ENCODE measurements at regions not wholly inside any gene's neighbourhood (a gene's known extent, or its start where the extent isn't known, plus 50 kb on each side); places are given as distances from the start of the nearest gene placed in this dataset.

GRCh38 chr11:123273616-123274015 is 78.6 kb upstream of the CLMP start:
- DNase-seq (ENCODE audit: low read depth in 1 of 2, low spot score in 1 of 2), result no peak
- CTCF ChIA-PET, result interaction anchor here (1.1 to 1.3 kb wide), 2 partner anchors 12 to 28 kb away, joined by 4 read pairs; no protein-coding TSS in a partner anchor
- no peak for ATAC-seq
- no peak for FAIRE-seq
- POLR2A ChIA-PET, result no interaction called here
- H3K27ac ChIP-seq, result no peak overlapping the region
- no peaks in the 10 kb centered on the region for H3K4me1 ChIP-seq
- WGBS (ENCODE audit: missing lambda C conversion rate), result 35% methylated on average over 2 of the region's 2 CpGs
- TF ChIP-seq JUNB (IDR thresholded peaks at IDR 0.05), result no peak
- no peak for TF ChIP-seq BHLHE40 (IDR thresholded peaks at IDR 0.05; ENCODE audit: low read depth, low read length)
- TF ChIP-seq RAD21 (conservative IDR thresholded peaks at IDR 0.05 in 1 of 2, IDR thresholded peaks at IDR 0.05 in 1 of 2), result no peak
- TF ChIP-seq, protein P1, sequence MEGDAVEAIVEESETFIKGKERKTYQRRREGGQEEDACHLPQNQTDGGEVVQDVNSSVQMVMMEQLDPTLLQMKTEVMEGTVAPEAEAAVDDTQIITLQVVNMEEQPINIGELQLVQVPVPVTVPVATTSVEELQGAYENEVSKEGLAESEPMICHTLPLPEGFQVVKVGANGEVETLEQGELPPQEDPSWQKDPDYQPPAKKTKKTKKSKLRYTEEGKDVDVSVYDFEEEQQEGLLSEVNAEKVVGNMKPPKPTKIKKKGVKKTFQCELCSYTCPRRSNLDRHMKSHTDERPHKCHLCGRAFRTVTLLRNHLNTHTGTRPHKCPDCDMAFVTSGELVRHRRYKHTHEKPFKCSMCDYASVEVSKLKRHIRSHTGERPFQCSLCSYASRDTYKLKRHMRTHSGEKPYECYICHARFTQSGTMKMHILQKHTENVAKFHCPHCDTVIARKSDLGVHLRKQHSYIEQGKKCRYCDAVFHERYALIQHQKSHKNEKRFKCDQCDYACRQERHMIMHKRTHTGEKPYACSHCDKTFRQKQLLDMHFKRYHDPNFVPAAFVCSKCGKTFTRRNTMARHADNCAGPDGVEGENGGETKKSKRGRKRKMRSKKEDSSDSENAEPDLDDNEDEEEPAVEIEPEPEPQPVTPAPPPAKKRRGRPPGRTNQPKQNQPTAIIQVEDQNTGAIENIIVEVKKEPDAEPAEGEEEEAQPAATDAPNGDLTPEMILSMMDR (IDR thresholded peaks at IDR 0.05), result no peak
- no peak for TF ChIP-seq TFCP2L1 (CRISPR knock-in tag; IDR thresholded peaks at IDR 0.05)
- TF ChIP-seq RFX5 (IDR thresholded peaks at IDR 0.05), result no peak
- TF ChIP-seq JUN (IDR thresholded peaks at IDR 0.05), result no peak
- TF ChIP-seq ZFP36 (IDR thresholded peaks at IDR 0.05; ENCODE audit: borderline replicate concordance, partially characterized antibody), result no peak
- no peak for TF ChIP-seq EP300 (IDR thresholded peaks at IDR 0.05)
- no peak for TF ChIP-seq HOXB5 (CRISPR knock-in tag; IDR thresholded peaks at IDR 0.05)
- TF ChIP-seq CBX2 (IDR thresholded peaks at IDR 0.05; ENCODE audit: borderline replicate concordance, low read depth), result no peak
- no peaks in the 10 kb centered on the region for H3K9me3 ChIP-seq
- no peak overlapping the region for H3K4me3 ChIP-seq
- no peak overlapping the region for H3K4me2 ChIP-seq

- FAIRE-seq (no peak), ATAC-seq (peak in 1 of 2 experiments; percentile 43; a peak in 2 of 6 replicates), DNase-seq (ENCODE audit: low read depth in 1 of 2, low spot score in 1 of 2) (no peak)
- Histone ChIP-seq H3K4me3 (no peak overlapping the region), H3K27ac (no peak overlapping the region), H3K4me1 (no peaks in the 10 kb centered on the region), H3K9me3 (no peaks in the 10 kb centered on the region), H3K4me2 (no peak overlapping the region)
- TF ChIP-seq RARB (CRISPR knock-in tag; IDR thresholded peaks at IDR 0.05), result no peak
- no peak for TF ChIP-seq MAFK (IDR thresholded peaks at IDR 0.05; ENCODE audit: partially characterized antibody)
- TF ChIP-seq PHF8 (IDR thresholded peaks at IDR 0.05; ENCODE audit: borderline replicate concordance, low read depth), result no peak
- TF ChIP-seq KDM5A (IDR thresholded peaks at IDR 0.05), result no peak
- no peak for TF ChIP-seq MYC (IDR thresholded peaks at IDR 0.05; ENCODE audit: borderline replicate concordance, low read length)
- TF ChIP-seq EHMT2 (IDR thresholded peaks at IDR 0.05; ENCODE audit: low read depth), result no peak
- no peak for TF ChIP-seq POLR2A (IDR thresholded peaks at IDR 0.05; ENCODE audit: low read length)
- TF ChIP-seq RNF2 (IDR thresholded peaks at IDR 0.05; ENCODE audit: borderline replicate concordance, low read depth), result no peak
- no peak for TF ChIP-seq FOXS1 (CRISPR knock-in tag; IDR thresholded peaks at IDR 0.05)
- TF ChIP-seq, protein P2, sequence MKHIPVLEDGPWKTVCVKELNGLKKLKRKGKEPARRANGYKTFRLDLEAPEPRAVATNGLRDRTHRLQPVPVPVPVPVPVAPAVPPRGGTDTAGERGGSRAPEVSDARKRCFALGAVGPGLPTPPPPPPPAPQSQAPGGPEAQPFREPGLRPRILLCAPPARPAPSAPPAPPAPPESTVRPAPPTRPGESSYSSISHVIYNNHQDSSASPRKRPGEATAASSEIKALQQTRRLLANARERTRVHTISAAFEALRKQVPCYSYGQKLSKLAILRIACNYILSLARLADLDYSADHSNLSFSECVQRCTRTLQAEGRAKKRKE (CRISPR knock-in tag; IDR thresholded peaks at IDR 0.05; ENCODE audit: low read depth), result no peak
- no peak for TF ChIP-seq HOXB5 (CRISPR knock-in tag; IDR thresholded peaks at IDR 0.05)
- POLR2A ChIA-PET, result no interaction called here
- WGBS (ENCODE audit: missing lambda C conversion rate), result 20% methylated on average over 2 of the region's 2 CpGs
- CTCF ChIA-PET, result interaction anchor here (1.2 to 2.7 kb wide), 3 partner anchors 10 to 161 kb away, joined by 3 to 8 read pairs (median 3); no protein-coding TSS in a partner anchor
Observed at GRCh38 chr11:123272565-123272964, 77.5 kb upstream of the CLMP start.

DNA sequence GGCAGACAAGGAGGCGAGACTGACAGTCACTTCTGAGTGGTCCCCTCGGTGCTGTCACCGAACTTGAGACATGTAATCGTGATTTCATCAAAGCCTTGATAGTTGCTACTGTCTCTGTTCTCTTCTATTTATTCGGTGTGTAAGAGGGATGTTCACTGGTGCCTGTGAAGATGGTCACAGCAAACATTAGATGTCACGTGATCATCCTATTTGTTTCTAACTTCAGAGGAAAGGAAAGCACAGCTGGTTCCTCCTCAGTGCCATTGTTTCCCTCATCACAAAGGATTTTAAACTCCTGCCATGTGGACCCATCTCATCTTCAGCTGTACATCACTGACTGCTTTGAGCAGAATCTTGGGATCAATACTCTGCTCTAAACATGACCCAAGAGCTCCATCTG is 73.1 kb upstream of the CLMP start:
- H3K9me3 ChIP-seq, result no peaks in the 10 kb centered on the region
- no peaks in the 10 kb centered on the region for H3K4me1 ChIP-seq
- no peak for TF ChIP-seq TFCP2L1 (CRISPR knock-in tag; IDR thresholded peaks at IDR 0.05)
- TF ChIP-seq, protein P3, sequence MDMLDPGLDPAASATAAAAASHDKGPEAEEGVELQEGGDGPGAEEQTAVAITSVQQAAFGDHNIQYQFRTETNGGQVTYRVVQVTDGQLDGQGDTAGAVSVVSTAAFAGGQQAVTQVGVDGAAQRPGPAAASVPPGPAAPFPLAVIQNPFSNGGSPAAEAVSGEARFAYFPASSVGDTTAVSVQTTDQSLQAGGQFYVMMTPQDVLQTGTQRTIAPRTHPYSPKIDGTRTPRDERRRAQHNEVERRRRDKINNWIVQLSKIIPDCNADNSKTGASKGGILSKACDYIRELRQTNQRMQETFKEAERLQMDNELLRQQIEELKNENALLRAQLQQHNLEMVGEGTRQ (IDR thresholded peaks at IDR 0.05), result peak; percentile 63
- TF ChIP-seq, protein P1 (IDR thresholded peaks at IDR 0.05), result no peak
- no peak overlapping the region for H3K4me3 ChIP-seq
- WGBS (ENCODE audit: missing lambda C conversion rate), result 31% methylated on average over 6 of the region's 6 CpGs
- H3K27ac ChIP-seq, result no peak overlapping the region
- H3K4me2 ChIP-seq, result peak overlapping the region; percentile 47; the same call in 2 of the 3 replicates
- POLR2A ChIA-PET, result no interaction called here
- FAIRE-seq (no peak), DNase-seq (ENCODE audit: low read depth in 1 of 2, low spot score in 1 of 2) (no peak), ATAC-seq (no peak)
- CTCF ChIA-PET, result interaction anchor here (0.6 to 2.0 kb wide), 3 partner anchors 156 to 186 kb away, joined by 4 to 6 read pairs (median 4); no protein-coding TSS in a partner anchor
